Activated T-cell treated with anti-CD3 and anti-CD28 coated beads for 1 hour (primary cell): ENCODE measurements at regions not wholly inside any gene's neighbourhood (a gene's known extent, or its start where the extent isn't known, plus 50 kb on each side); places are given as distances from the start of the nearest gene placed in this dataset.

Experiments used
- DNase-seq: peaks from one replicate; pipeline ENCODE4 v3.0.0-alpha.2; 2020; ENCODE audit warnings: low read depth

- DNase-seq: no peak
Measured at GRCh38 chr10:120983721-120984120, 132.6 kb downstream of the WDR11 start.

DNA sequence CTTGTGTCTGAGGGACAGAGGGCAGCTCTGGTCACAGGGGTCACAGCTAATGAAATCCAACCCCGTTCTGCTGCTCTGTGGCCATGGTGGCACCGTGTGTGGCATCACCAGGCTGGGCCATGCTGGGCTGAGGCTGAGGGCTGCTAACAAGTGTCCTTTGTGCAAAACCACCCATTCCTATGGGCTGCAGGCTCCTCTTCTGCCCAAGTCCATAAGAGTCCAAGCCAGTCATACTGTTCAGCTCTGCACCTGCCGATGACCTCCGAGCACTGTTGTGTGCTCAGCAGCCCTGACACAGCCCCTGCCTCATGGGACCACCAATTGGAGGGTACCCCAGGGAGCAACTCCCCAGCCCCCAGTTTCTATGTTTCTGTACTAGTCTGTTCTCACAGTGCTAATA lies 133.1 kb downstream of the WDR11 start:
- no peak for DNase-seq

GRCh38 chr10:120987359-120987758 lies 136.2 kb downstream of the WDR11 start:
- no peak for DNase-seq

- no peak for DNase-seq
Measured at GRCh38 chr10:120988751-120989150, 137.6 kb downstream of the WDR11 start.

- DNase-seq: no peak
Measured at GRCh38 chr10:120989279-120989678, 138.1 kb downstream of the WDR11 start.

GRCh38 chr10:120989996-120990598 lies 138.9 kb downstream of the WDR11 start:
- DNase-seq: no peak

DNA sequence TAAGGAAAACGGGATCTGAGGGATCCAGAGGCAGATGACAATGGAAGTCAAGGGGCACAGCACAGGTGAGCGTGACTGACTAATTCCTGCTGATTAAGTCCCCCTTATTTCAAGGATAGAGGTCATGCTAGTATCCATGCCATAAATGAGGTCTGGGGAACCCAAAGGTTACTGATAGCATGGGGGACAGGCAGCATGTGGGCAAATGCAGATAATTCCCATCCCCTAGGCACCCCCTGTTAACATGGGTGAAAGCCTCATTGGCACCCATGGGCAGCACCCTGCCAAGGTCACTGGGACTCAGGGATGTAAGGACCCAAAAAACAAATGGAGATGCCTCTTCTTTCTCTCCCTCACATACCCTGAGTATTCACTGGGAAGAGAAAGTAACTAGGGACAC lies 139.7 kb downstream of the WDR11 start:
- no peak for DNase-seq

GRCh38 chr10:120993089-120993488 lies 141.9 kb downstream of the WDR11 start:
- DNase-seq: no peak

DNA sequence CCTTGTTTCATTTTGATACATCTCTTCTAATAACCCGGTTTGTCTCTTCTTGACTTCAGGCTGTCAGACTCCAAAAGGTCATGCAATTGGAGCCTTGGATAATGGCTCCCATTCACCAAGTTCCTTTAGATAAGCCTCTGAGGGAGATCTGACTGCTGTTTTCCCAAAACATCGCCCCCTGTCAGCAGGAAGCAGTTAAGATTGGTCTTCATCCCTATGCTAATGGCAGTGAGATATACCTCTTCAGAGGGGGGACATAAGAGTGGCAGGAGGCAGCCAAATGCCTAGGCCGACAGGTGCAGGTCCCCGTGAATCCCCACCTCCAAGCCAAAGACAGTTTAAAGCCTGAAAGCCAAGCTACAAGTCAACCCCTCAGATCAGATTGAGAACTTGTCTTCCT lies 144.6 kb downstream of the WDR11 start:
- no peak for DNase-seq

- no peak for DNase-seq
Measured at GRCh38 chr10:120996456-120997034, 145.4 kb downstream of the WDR11 start.

GRCh38 chr10:120997313-120997712 lies 146.2 kb downstream of the WDR11 start:
- no peak for DNase-seq

DNA sequence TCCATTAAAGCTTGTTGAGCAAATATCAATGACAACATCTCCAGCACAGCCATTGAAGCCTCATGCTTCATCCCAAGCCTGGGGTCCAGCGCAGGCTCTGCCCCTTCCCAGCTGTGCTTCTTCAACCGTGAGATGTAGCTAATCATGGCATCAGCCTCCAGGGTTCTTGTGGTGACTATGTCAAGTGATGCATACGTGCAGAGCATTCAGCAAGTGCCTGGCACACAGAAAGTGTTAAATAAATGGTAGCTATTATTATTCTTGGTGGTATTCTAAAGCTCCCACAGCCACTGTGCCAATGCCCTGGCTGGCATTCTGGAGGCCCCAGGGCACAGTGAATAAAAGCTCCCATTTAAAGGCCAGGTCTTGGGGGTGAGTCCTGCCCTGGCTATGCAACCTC lies 146.6 kb downstream of the WDR11 start:
- DNase-seq: no peak

- no peak for DNase-seq
Measured at GRCh38 chr10:120998251-120998650, 147.1 kb downstream of the WDR11 start.

DNA sequence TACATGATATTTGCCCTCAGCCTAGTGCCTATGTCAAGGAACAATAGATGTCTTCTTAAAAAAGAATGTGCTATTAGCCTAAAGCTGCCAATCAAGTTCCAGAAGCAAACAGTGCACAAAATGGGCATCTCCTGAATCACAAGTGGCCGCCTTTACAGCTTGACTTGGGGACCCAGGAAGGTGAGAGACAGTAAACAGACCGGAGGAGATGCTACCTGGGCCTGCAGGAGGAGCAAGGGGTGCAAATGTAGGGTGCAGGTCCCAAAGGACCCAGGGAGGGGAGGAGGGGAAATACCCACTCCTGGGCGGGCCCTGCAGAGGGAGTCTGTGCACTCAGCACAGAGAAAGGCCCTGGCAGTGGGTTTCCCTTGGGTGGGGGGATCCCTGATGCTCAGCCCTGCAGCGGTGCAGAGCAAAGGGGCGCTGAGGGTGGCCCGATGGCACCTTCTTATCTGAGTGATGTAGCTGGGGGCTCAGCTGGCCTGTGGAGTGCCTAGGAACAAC lies 147.7 kb downstream of the WDR11 start:
- no peak for DNase-seq

DNA sequence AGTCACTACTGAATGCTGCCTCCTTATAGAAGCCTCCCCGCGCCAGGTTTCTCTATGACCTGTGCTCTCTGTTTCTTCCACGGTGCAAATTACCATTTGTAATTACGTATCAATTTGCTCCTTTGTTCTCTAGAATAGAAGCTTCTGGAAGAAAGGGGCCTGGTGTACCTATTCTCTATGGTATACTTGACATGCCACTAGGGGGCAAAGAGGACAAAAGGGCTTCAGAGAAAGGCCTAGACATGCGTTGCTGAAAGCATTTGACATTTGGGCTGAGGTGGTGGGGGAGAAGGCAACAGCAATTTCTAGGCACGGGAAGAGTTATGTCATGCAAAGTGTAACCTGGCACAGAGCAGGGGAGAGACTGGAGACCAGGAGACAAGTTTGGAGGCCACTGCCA lies 148.7 kb downstream of the WDR11 start:
- DNase-seq: no peak

DNA sequence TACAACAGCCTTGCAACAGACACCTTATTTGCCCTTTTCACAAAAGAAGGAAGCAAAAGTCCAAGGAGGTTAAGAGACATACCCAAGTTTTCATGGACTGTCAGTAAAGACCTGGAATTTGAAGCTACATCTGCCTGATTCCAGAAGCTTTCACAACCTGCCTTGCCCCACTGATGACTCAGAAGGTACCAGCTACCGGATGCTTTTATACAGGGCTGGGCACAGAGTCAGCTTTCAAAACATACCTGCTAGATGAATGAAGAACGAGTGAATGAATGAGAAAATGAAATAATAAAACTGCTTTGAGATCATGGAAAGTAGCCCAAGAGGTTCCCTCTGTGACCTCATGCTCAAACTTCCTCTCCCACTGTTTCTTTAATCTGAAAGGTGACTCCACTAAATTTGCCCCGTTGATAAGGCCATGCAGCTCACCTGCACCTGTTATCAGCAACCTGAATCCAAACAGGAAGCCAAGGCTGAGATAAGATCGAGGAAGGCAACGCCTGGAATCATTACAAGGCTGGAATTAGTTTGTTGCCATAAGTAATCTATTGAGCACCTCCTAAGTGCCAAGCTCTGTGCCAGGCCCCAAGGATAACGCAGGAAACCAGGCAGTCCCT lies 151.5 kb downstream of the WDR11 start:
- no peak for DNase-seq

- no peak for DNase-seq
Measured at GRCh38 chr10:121005948-121006587, 154.9 kb downstream of the WDR11 start.

- no peak for DNase-seq
Measured at GRCh38 chr10:121007264-121007663, 156.1 kb downstream of the WDR11 start.

- no peak for DNase-seq
Measured at GRCh38 chr10:121015916-121016315, 164.8 kb downstream of the WDR11 start.

DNA sequence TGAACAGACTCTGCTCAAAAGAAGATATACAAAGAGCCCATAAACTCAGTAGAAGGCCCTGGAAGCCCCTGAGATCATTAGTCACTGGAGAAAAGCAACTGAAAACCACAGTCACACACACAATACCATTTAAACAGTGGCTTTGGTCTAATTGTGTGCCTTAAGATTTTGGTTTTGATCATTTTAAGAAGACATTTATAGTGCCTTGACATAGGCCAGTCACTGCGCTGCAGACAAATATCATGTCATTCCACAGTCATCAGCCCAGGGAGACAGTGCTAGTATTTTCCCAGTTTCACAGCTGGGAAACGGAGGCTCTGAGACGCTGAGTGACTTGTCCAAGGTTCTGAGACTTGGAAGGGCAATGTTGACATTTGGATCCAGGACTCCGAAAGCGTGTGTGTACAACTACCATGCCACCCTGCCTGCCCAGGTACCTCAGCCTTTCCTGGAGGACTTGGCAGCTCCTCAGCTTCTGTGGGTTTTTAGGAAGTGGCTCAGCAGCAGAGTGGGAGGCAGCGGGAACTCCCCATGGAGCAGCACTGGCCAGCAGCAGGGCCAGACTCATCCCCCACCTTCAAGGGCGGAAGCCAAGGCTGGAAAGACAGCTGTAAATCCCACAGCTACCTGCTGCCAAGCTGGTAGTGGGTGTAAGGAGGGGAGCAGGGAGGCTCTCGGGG lies 173.9 kb downstream of the WDR11 start:
- no peak for DNase-seq

GRCh38 chr10:121025731-121026130 lies 174.6 kb downstream of the WDR11 start:
- DNase-seq: no peak

- DNase-seq: no peak
Measured at GRCh38 chr10:121027371-121027770, 176.2 kb downstream of the WDR11 start.

DNA sequence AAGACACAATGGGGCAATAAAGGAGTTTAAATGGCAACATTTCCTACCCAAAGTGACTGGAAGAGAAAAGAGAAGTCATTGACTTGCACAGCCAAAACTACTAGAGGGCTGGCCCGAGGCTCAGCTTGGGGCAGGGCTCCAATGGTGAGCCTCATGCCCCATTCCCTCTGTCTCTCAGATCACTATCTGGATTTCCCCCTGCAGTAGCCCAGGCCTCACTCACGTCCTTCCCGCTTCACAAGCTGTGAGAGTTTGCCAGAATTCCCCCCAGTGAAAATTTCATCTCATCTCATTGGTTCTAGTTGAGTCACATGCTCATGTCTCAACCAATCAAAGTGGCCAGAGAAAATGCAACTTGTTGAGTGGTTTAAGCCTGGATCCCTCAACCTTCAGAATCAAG lies 181.3 kb downstream of the WDR11 start:
- no peak for DNase-seq
